Activated CD8-positive, alpha-beta memory T cell treated with anti-CD3 and anti-CD28 coated beads, Interleukin-2, amount 10 ng/mL, durations not matched to agents 7 days and 5 days (primary cell): ENCODE measurements at regions not wholly inside any gene's neighbourhood (a gene's known extent, or its start where the extent isn't known, plus 50 kb on each side); places are given as distances from the start of the nearest gene placed in this dataset.
A peak's percentile ranks its signal among the peaks of the same experiment; 100 is the strongest.
"Not testable (repeated sequence)": the region's sequence is repeated elsewhere in the genome, so short reads cannot be mapped to it uniquely, and the experiment has no call there.

Experiments
- ATAC-seq: fragments of 150-1000 bp; cut with Tn5 transposase; one replicate; pipeline ENCODE4 v1.10.0; 2021; ENCODE audit warnings: moderate library complexity
- CTCF ChIA-PET: fragments of 350-600 bp; sonication (Branson Sonifier 250); formaldehyde crosslinking; loops from one replicate; lab custom pipeline; 2021; ENCODE audit warnings: antibody characterized with exemption; lab: Charles Lee
- DNase-seq: peaks from one replicate; pipeline ENCODE4 v3.0.0-alpha.2; 2020
- H3K27ac Mint-ChIP-seq: one replicate; pipeline ENCODE4 v1.8.0; 2021; ENCODE audit warnings: mild to moderate bottlenecking, mixed read lengths
- H3K27me3 Mint-ChIP-seq: one replicate; pipeline ENCODE4 v1.8.0; 2021; ENCODE audit warnings: mixed read lengths
- H3K36me3 Mint-ChIP-seq: one replicate; pipeline ENCODE4 v1.8.0; 2021; ENCODE audit warnings: mild to moderate bottlenecking, mixed read lengths
- H3K4me1 Mint-ChIP-seq: one replicate; pipeline ENCODE4 v1.8.0; 2021; ENCODE audit warnings: mixed read lengths
- H3K4me3 Mint-ChIP-seq: one replicate; pipeline ENCODE4 v1.8.0; 2021; ENCODE audit warnings: mild to moderate bottlenecking, moderate library complexity, mixed read lengths
- H3K9me3 Mint-ChIP-seq: one replicate; pipeline ENCODE4 v1.8.0; 2022; ENCODE audit warnings: low read depth, mixed read lengths

DNA sequence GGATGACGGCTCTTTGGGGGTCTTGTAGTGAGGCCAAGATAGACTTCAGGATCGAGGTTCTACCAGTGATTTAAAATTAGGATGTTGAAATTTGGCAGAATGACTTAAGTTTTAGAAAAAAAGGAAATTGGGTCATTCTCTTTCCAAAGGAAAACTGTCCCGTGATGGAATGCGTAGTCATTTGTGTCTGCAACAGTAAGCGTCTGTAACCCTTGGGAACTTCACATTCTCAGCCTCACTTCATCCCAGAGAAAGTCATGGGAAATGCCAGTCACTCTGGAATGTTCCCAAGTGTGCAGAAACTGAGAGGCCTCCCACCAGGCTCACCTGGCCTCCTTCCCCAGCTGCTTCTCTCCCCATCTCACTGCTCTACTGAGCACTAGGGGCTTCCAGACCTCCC lies 5441.4 kb upstream of the TPTE start:
- H3K4me3 Mint-ChIP-seq, H3K4me1 Mint-ChIP-seq, CTCF ChIA-PET, H3K9me3 Mint-ChIP-seq, H3K36me3 Mint-ChIP-seq, DNase-seq, H3K27me3 Mint-ChIP-seq, ATAC-seq, H3K27ac Mint-ChIP-seq: not testable (repeated sequence)

DNA sequence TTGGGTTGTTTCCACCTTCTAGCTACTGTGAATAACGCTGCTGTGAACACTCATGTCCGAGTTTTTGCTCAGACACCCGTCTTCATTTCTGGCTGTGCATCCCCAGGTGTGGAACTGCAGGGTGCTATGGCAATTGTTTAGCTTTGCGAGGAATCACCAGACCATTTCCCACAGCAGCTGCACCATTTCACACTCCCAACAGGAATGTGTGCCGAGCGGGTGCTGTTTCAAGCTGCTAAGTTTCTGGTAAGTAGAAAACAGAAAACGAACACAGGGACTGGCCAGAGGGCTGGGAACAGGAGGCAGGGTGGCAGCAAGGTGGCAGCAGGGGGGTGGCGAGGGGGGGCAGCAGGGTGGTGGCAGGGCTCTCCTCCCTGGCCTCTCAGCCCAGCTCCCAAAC lies 5437.1 kb upstream of the TPTE start:
- H3K27me3 Mint-ChIP-seq, H3K4me1 Mint-ChIP-seq, H3K4me3 Mint-ChIP-seq, H3K9me3 Mint-ChIP-seq, H3K27ac Mint-ChIP-seq, ATAC-seq, DNase-seq, CTCF ChIA-PET, H3K36me3 Mint-ChIP-seq: not testable (repeated sequence)

DNA sequence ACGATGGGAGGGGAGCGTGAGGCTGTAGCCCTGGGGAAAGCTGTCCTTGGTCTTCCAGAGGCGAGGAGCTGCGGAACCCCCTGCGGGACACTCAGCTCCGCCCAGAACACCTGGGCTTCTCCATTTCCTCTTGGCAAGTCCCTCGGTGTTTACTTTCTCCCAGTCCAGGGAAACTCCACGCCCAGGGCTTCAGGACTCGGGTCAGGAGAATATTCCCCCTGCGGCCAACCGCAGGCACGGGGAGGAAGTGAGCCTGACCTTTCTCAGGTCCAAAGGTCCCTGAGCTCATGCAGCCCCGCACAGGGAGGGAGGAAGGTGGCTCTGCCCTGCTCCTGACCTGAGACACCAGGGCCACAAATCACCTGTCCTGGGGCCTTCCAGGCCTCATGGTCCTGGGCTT lies 5435.9 kb upstream of the TPTE start:
- CTCF ChIA-PET, H3K27ac Mint-ChIP-seq, H3K4me3 Mint-ChIP-seq, H3K27me3 Mint-ChIP-seq, H3K9me3 Mint-ChIP-seq, H3K4me1 Mint-ChIP-seq, H3K36me3 Mint-ChIP-seq, ATAC-seq, DNase-seq: not testable (repeated sequence)

DNA sequence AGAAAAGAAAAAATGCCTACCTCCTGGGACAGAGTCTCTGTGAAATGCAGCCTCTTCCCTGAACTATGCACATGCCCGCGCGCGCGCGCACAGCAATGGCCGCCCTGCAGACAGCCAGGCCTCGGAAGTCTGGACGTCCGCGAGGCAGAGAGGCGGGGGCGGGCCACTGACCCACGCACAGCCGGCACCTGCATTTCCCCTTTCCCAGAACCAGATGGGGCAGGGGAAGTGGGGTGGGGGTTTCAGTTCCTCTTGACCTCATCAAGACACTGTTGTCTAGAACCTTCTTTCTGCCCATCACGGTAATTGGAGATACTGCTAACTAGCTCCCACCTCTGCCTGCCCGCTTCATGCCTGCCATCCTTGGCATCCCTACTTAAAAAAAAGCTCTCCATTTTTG lies 5435.0 kb upstream of the TPTE start:
- DNase-seq, H3K27ac Mint-ChIP-seq, H3K27me3 Mint-ChIP-seq, ATAC-seq, CTCF ChIA-PET, H3K4me3 Mint-ChIP-seq, H3K4me1 Mint-ChIP-seq, H3K9me3 Mint-ChIP-seq, H3K36me3 Mint-ChIP-seq: not testable (repeated sequence)

DNA sequence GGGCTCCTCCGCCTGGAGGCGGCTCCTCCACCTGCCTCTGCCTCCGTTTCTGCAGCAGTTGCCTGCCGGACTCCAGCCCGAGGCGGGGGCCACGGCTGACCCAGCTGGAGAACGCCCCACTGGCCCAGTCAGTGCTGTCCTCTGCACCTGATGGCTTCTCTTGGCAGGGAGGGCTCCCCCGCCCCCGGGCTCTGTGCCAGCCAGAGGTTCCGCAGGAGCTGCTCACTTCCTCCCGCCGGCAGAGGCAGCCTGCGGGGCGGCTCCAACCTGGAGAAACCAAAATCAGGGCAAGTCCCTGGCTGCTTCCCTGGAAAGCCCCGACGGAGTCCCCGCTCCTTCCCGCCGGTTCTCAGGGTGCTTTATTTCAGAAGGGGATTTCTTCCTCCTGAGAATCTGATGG lies 5432.6 kb upstream of the TPTE start:
- H3K9me3 Mint-ChIP-seq, ATAC-seq, DNase-seq, H3K27ac Mint-ChIP-seq, H3K4me3 Mint-ChIP-seq, H3K27me3 Mint-ChIP-seq, H3K4me1 Mint-ChIP-seq, CTCF ChIA-PET, H3K36me3 Mint-ChIP-seq: not testable (repeated sequence)

DNA sequence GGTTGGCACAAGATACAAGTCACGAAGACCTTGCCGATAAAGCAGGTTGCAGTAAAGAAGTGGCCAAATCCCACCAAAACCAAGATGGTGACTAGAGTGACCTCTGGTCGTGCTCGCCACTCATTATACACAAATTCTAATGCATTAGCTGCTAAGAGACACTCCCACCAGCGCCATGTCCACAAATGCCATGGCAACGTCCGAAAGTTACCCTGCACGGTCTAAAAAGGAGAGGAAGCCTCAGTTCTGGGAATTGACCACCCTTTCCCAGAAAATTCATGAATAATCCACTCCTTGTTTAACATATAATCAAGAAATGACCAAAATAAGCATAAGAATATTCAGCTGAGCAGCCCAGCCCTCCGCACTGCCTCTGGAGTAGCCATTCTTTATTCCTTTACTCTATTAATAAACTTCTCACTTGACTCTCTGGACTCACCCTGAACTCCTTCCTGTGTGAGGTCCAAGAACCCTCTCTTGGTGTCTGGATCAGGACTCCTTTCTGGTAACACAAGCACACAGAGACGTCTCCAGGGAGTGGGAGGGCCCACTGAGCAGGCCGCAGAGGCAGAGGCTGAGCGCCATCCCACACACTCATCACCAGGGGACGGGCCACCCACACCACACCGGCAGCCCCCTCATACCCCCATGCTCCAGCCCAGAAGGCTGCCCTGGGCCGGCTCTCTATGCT lies 5431.8 kb upstream of the TPTE start:
- ATAC-seq, H3K9me3 Mint-ChIP-seq, H3K4me1 Mint-ChIP-seq, H3K27me3 Mint-ChIP-seq, CTCF ChIA-PET, DNase-seq, H3K27ac Mint-ChIP-seq, H3K4me3 Mint-ChIP-seq, H3K36me3 Mint-ChIP-seq: not testable (repeated sequence)

DNA sequence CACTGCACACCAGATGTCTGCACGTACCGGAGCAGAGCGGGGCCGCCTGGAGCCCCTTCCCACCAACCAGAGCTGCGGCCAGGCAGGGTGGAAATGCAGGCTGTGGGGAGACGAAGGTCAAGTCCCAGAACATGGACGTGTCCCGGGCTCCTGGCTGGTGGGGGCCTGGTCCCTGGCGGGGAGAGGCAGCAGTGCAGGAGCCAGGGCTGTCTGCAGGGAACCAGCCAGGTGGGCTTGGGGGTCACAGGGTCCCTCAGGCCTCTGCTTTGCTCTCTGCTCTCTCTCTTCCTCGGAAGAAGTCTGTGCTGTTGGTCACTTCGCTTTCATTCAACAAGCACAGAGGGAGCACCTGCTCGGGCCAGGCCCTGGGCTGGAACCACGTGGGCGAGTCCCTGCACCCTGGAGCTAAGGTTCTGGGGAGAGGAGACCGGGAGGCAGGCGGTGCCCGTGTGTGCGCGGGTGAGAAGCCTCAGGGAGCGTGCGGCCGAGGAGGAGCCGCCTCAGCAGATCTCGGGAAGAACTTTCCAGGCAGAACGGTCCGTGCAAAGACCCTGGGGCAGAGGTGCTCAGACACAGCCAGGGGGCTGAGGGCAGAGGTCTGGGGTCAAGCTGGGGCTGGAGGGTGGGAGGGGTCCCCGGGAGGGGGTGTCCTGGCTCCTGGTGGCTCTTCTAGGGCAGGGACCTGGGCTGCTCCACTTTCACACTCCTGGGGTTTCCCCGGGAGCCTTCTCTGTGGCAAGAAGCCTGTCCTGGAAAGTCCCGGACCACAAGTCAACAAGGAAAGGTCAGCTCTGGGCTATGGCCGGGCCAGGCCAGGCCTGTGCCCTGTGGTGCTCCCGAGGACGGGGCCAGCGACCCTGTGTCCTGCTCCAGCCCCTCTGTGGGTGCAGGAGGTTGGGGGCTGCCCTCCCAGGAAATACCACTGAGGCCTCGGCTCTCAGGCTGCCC lies 5431.0 kb upstream of the TPTE start:
- H3K27ac Mint-ChIP-seq, H3K27me3 Mint-ChIP-seq, H3K9me3 Mint-ChIP-seq, ATAC-seq, H3K36me3 Mint-ChIP-seq, H3K4me3 Mint-ChIP-seq, H3K4me1 Mint-ChIP-seq, DNase-seq, CTCF ChIA-PET: not testable (repeated sequence)

DNA sequence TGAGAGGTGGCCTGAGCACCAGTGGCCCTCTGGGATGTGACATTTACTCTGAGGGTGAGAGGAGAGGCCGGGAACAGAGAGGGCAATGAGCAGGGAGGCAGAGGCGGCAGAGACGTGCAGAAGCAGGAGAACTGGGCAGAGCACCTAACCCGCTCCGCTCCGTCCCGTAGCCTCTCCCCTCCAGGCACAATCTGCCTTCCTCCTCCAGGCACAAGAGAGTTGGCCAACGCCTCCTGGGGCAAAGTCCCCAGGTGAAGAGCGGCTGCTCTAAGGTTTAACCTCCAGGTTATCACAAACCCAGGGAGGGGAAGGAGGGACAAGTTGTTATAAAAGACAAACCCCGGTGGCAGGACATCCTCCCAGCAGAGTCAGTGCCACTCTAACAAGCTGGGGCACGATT lies 5430.1 kb upstream of the TPTE start:
- H3K27ac Mint-ChIP-seq, H3K4me1 Mint-ChIP-seq, H3K27me3 Mint-ChIP-seq, H3K4me3 Mint-ChIP-seq, ATAC-seq, H3K36me3 Mint-ChIP-seq, H3K9me3 Mint-ChIP-seq, DNase-seq, CTCF ChIA-PET: not testable (repeated sequence)

DNA sequence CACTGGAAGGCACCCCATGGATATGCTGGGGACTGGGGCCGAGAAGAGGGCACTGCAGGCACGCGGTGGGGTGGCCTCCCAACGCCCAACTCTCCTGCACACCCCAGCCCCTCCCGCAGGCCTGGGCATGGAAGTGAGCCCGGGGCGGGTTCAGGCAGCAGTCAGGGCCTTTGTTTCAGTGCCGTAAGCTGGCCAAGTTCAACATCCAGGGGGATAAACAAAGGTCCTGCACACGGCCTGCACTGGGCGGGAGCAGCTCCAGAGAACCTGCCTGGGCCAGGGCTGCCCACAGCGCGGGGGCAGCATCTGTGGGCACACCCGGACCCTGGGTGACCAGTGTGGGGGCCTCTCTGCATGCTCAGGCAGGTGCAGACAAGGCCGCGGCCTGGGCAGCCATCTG lies 5425.8 kb upstream of the TPTE start:
- H3K4me3 Mint-ChIP-seq, H3K27ac Mint-ChIP-seq, H3K36me3 Mint-ChIP-seq, H3K4me1 Mint-ChIP-seq, ATAC-seq, H3K9me3 Mint-ChIP-seq, H3K27me3 Mint-ChIP-seq, DNase-seq, CTCF ChIA-PET: not testable (repeated sequence)

DNA sequence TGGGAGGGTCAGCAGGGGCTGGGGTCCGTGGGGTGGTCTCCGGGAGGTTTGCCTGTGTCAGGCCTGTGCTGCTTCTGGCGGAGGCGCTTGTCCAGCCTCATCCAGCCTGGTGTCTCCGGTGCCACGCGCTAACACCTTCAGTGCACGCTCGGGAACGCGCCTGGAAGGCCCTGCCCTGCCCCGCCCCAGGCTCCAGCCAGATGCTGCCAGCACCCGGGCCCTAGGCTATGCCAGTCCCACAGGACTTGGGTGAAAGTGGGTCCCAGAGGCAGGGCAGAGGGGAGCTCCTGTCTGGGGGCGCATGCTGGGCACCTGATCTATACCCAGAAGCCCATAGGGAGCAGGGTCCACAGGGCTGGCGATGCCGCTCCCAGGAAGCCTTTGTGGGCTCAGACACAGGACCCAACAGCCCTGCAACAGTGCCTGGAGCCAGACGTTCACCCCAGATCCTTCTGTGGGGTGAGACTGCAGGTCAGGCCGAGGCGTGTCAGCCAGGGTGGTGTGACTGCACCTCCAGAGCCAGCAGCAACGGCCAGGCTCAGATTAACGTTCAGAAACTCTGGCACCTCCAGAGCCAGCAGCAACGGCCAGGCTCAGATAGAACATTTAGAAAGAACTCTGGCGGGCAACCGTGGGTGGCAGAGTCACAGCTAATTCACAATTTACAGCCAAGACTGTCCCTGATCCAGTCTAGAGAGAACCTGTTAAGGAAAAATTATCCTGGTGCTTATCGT lies 5423.2 kb upstream of the TPTE start:
- H3K9me3 Mint-ChIP-seq, H3K27ac Mint-ChIP-seq, CTCF ChIA-PET, H3K4me1 Mint-ChIP-seq, ATAC-seq, H3K4me3 Mint-ChIP-seq, H3K36me3 Mint-ChIP-seq, H3K27me3 Mint-ChIP-seq: not testable (repeated sequence)
- peak; percentile 16 for DNase-seq

DNA sequence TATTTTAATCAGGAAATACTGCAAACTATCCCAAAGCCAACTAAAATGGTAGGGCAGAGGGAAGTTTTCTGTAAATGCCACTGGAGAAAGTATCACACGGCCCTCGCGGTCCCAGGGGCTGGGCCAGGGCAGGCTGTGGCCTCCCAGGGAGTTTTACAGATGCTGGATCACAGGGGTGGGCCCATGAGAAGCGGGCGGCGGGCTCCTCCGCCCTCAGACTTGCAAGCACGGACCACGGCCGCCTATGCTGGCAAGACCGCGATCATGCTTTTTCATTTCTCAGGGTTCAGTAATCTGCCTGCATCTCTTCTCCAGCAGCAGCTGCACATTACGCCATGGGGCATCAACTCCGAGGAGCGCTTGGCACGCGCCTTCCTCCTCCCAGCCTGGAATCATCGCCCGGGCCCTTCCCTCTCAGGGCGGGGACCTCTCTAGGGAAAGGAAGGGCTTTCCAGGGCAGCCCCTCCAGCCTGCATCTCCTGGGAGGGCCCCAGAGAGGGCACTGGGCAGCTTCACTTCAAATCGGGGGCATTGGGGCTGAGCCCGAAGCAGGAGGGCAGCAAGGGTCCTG lies 5420.7 kb upstream of the TPTE start:
- CTCF ChIA-PET, H3K36me3 Mint-ChIP-seq, H3K9me3 Mint-ChIP-seq, DNase-seq, H3K4me1 Mint-ChIP-seq, ATAC-seq, H3K27me3 Mint-ChIP-seq, H3K4me3 Mint-ChIP-seq, H3K27ac Mint-ChIP-seq: not testable (repeated sequence)

DNA sequence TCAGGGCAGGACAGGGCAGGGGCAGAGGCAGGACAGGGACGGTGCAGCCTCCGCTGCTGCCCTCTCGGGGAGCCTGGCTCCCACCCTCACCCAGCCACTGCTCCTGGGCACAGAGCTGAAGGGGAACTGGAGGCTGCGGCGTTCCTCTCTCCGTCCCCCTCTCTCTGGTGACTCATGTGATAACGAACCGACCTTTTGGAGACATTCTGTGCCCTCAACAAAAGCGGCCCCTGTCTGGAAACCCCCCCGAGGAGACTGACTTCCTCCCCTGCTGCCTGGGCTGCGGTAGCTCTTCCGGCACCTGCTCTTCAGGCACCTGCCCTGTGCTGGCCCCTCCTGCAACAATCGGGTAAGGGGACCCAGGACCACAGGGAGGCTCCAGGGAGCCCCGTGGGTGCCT lies 5419.6 kb upstream of the TPTE start:
- DNase-seq = peak; percentile 86
- H3K27me3 Mint-ChIP-seq, CTCF ChIA-PET, H3K36me3 Mint-ChIP-seq, H3K4me1 Mint-ChIP-seq, H3K9me3 Mint-ChIP-seq: not testable (repeated sequence)
- ATAC-seq = peak; percentile 74
- Mint-ChIP-seq H3K27ac (peak overlapping the region; percentile 61), H3K4me3 (peak overlapping the region; percentile 40)

DNA sequence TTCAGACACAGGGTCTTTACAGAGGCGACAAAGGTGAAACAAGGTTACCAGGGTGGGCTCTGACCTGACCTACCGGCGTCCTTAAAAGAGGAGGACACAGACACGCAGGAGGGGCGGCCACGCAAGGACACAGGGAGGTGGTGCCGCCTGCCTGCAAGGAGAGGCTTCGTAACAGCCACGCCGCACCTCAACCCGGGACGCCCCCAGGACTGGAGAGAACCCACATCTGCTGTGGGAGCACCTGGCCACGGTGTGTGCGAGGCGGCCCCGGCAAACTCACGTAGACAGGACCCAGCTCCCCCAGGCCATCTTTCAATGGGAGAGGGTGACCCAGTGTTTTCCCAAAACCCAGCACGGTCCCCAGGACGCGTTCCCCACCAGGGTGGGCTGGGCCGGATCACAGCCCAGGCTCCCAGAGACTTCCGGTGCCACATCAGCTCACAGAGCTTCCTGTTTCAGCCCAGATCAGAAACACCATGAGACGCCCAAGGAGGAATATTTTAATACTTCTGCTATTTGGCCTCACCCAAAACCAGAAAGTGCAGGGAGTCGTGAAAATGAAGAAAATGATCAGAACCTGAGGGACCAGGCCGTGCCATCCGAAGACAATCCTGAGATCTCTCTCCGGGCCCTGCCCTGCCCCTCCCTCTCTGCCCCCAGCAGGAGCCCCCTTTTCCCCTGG lies 5417.4 kb upstream of the TPTE start:
- H3K4me3 Mint-ChIP-seq = peak overlapping the region; percentile 60
- H3K4me1 Mint-ChIP-seq = peaks cover 11% of the 10 kb centered on the region
- CTCF ChIA-PET, H3K9me3 Mint-ChIP-seq, H3K27me3 Mint-ChIP-seq, H3K36me3 Mint-ChIP-seq: not testable (repeated sequence)
- ATAC-seq = peak; percentile 31
- peak overlapping the region; percentile 91 for H3K27ac Mint-ChIP-seq
- peak; percentile 44 for DNase-seq
